A549 (cell line): ENCODE measurements at regions not wholly inside any gene's neighbourhood (a gene's known extent, or its start where the extent isn't known, plus 50 kb on each side); places are given as distances from the start of the nearest gene placed in this dataset.
"Not testable (repeated sequence)": the region's sequence is repeated elsewhere in the genome, so short reads cannot be mapped to it uniquely, and the experiment has no call there.

Source experiments
- CHD4 ChIP-seq: fragments of 200-600 bp; sonication (generic); IDR thresholded peaks from 2 replicates; pipeline ENCODE4 v1.6.1; 2016; ENCODE audit warnings: antibody characterized with exemption, mild to moderate bottlenecking, borderline replicate concordance
- CTCF ChIP-seq: fragments of >200 bp; sonication (Bioruptor Twin); formaldehyde crosslinking; IDR thresholded peaks from 3 replicates; pipeline ENCODE4 v1.5.1; 2016
- HOXA7 ChIP-seq: fragments of 250-450 bp; sonication (Bioruptor Pico); IDR thresholded peaks from 2 replicates; pipeline ENCODE4 v1.5.0; 2020; ENCODE audit warnings: mild to moderate bottlenecking, moderate library complexity
- MAZ ChIP-seq: fragments of 150-350 bp; IDR thresholded peaks from 2 replicates; pipeline ENCODE4 v1.6.1; 2014; ENCODE audit warnings: antibody characterized with exemption, low read depth, low read length, borderline replicate concordance
- MYC ChIP-seq: IDR thresholded peaks from 2 replicates; pipeline ENCODE4 v1.6.1; 2012; ENCODE audit warnings: mild to moderate bottlenecking, inconsistent platforms, low read length, improper control_type of control experiment, borderline replicate concordance
- SMC3 ChIP-seq: fragments of >200 bp; sonication (Bioruptor Twin); formaldehyde crosslinking; IDR thresholded peaks from 3 replicates; pipeline ENCODE4 v1.6.1; 2018; ENCODE audit warnings: inconsistent platforms

DNA sequence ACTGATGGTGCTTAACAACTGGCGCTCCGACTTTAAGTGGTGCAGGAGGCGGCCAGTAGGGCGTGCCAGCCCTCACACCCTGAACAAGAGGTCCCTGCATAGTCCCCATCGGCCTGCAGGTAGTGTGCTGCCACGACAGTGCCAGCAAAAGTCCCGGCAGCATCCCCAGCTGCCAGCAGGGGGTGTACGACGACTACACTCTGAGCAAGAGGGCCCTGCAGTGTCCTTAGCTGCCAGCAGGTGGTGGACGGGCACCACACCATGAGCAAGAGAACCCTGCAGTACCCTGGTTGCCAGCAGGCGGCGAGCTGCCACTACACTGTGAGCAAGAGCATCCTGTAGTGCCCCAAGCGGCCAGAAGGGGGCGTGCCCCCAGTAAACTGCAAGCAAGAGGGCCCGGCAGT, 53.5 kb upstream of the DUX4 start:
- not testable (repeated sequence) for TF ChIP-seq CTCF, MAZ, SMC3, HOXA7, MYC, CHD4
